ENCODE measurements at regions not wholly inside any gene's neighbourhood (a gene's known extent, or its start where the extent isn't known, plus 50 kb on each side); places are given as distances from the start of the nearest gene placed in this dataset.

- H3K27me3 ChIP-seq: no peaks in the 10 kb centered on the region
- TF ChIP-seq CTCF (IDR thresholded peaks at IDR 0.05): no peak
- H3K27ac ChIP-seq: no peak overlapping the region
- WGBS, 2 donors: 83 to 97% methylated on average over 4 of the region's 4 CpGs
- peaks cover 0 to under 1% (median 0%) of the 10 kb centered on the region in 9 donors for H3K4me1 ChIP-seq
- ATAC-seq (no peak), DNase-seq (no peak)
- H3K9me3 ChIP-seq: peaks cover 0 to 5% (median 0%) of the 10 kb centered on the region in 11 donors
- intact Hi-C loops (cut with DNase I): no loop called here
- H3K36me3 ChIP-seq: no peaks in the 10 kb centered on the region
- no peak overlapping the region for H3K4me3 ChIP-seq
These were observed 209.3 kb downstream of the CRPPA start for GRCh38 chr7:16212032-16212431.

- 95 to 96% methylated on average over 6 of the region's 6 CpGs for WGBS, 2 donors
- no peak overlapping the region for H3K27ac ChIP-seq
- peaks cover 0 to 3% (median 0%) of the 10 kb centered on the region in 11 donors for H3K9me3 ChIP-seq
- ATAC-seq: no peak
- peaks cover 0 to 6% (median 0%) of the 10 kb centered on the region in 9 donors for H3K4me1 ChIP-seq
- TF ChIP-seq CTCF (IDR thresholded peaks at IDR 0.05): no peak
- H3K36me3 ChIP-seq: no peaks in the 10 kb centered on the region
- H3K4me3 ChIP-seq: no peak overlapping the region
- intact Hi-C loops (cut with DNase I): no loop called here
- DNase-seq: no peak
- H3K27me3 ChIP-seq: no peaks in the 10 kb centered on the region
These were observed 209.9 kb downstream of the CRPPA start for GRCh38 chr7:16211402-16211925.

DNA sequence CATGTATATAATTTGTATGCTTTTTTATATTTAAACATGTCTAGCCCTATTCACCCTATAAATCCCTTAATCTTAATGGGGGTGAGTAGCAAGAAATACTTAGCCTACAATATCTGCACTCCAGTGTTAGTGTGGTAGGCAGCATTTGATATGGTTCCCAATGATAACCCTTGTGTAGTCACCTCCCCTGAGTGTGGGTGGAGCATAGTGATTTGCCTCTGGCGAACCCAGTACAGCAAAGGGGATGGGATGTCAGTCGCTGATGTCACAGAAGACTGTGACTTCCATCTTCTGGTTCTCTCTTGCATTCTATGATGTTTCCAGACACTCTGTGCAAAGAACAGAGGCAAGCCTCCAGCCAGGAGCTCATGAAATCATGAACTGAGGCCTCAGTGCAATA lies 211.2 kb downstream of the CRPPA start:
- H3K4me3 ChIP-seq: no peak overlapping the region
- ATAC-seq (no peak), DNase-seq (no peak)
- no peak overlapping the region for H3K27ac ChIP-seq
- no peak for TF ChIP-seq CTCF (IDR thresholded peaks at IDR 0.05)
- H3K36me3 ChIP-seq: no peaks in the 10 kb centered on the region
- intact Hi-C loops (cut with DNase I): no loop called here
- no peaks in the 10 kb centered on the region for H3K9me3 ChIP-seq
- H3K4me1 ChIP-seq: peaks cover 0 to 9% (median 0%) of the 10 kb centered on the region in 9 donors
- no peaks in the 10 kb centered on the region for H3K27me3 ChIP-seq
- 93 to 96% methylated on average over 2 of the region's 2 CpGs for WGBS, 2 donors

DNA sequence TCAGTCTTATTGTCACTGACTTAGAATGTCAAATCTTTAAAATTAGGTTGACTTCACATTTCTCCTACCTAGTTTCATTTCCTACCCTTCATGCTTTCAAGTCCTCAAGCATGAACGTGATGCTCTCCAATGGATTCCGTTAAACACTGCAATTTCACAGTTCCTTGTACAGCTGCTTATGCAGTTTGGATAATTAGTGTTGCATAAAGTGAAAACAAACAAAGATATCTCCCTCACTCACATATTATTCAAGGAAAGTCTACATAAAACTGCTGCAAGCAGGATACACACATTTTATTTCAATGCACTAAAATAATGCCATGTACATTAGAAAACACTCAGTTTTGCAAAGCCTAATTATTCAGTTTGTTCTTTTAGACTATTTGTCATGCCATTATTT lies 214.0 kb downstream of the CRPPA start:
- Histone ChIP-seq H3K27ac (no peak overlapping the region), H3K4me1 (peaks cover 0 to 19% (median 4%) of the 10 kb centered on the region in 9 donors), H3K4me3 (no peak overlapping the region), H3K9me3 (no peaks in the 10 kb centered on the region), H3K36me3 (no peaks in the 10 kb centered on the region), H3K27me3 (no peaks in the 10 kb centered on the region)
- no peak for TF ChIP-seq CTCF (IDR thresholded peaks at IDR 0.05)
- 65 to 71% methylated on average over 2 of the region's 2 CpGs for whole genome bisulfite sequencing, 2 donors
- no peak for DNase-seq
- no peak for ATAC-seq
- intact Hi-C loops (cut with DNase I): no loop called here

All from heart right ventricle (tissue), 16 donors.